ENCODE measurements at regions not wholly inside any gene's neighbourhood (a gene's known extent, or its start where the extent isn't known, plus 50 kb on each side); places are given as distances from the start of the nearest gene placed in this dataset.

GRCh38 chr5:167582283-167582682, 709.2 kb upstream of the WWC1 start:
- TF ChIP-seq MAX (IDR thresholded peaks at IDR 0.05) (no peak), RAD21 (IDR thresholded peaks at IDR 0.05) (no peak), JUND (IDR thresholded peaks at IDR 0.05) (no peak), CTCF (IDR thresholded peaks at IDR 0.05; ENCODE audit: low read depth, low read length, missing input control) (no peak)

Measured in liver (tissue), 3 donors.